Neuronal stem cell (in vitro differentiated cells): ENCODE measurements at regions not wholly inside any gene's neighbourhood (a gene's known extent, or its start where the extent isn't known, plus 50 kb on each side); places are given as distances from the start of the nearest gene placed in this dataset.

Experiments used
- DNase-seq: peaks from one replicate; pipeline ENCODE4 v3.0.0-alpha.2; 2013; ENCODE audit warnings: low spot score
- H2AFZ ChIP-seq: one replicate; pipeline ENCODE4 v1.6.1; 2013; ENCODE audit warnings: mild to moderate bottlenecking, low read length, inconsistent platforms
- H2AK5ac ChIP-seq: 2 replicates; pipeline ENCODE4 v1.6.1; 2013; ENCODE audit warnings: low read depth, mild to moderate bottlenecking, inconsistent platforms, low read length, moderate library complexity, mixed read lengths
- H2BK120ac ChIP-seq: 2 replicates; pipeline ENCODE4 v1.6.1; 2013; ENCODE audit warnings: low read depth, mild to moderate bottlenecking, inconsistent platforms, low read length, moderate library complexity, mixed read lengths
- H2BK12ac ChIP-seq: one replicate; pipeline ENCODE4 v1.6.1; 2013; ENCODE audit warnings: low read length, inconsistent platforms
- H2BK15ac ChIP-seq: 2 replicates; pipeline ENCODE4 v1.6.1; 2013; ENCODE audit warnings: mild to moderate bottlenecking, low read length, inconsistent platforms, mixed read lengths
- H2BK5ac ChIP-seq: one replicate; pipeline ENCODE4 v1.6.1; 2013; ENCODE audit warnings: inconsistent platforms, mild to moderate bottlenecking, low read length, moderate library complexity
- H3K14ac ChIP-seq: one replicate; pipeline ENCODE4 v1.6.1; 2013; ENCODE audit warnings: low read length, inconsistent platforms
- H3K18ac ChIP-seq: 2 replicates; pipeline ENCODE4 v1.6.1; 2013; ENCODE audit warnings: low read length, inconsistent platforms
- H3K23ac ChIP-seq: 2 replicates; pipeline ENCODE4 v1.6.1; 2013; ENCODE audit warnings: low read depth, mild to moderate bottlenecking, mixed read lengths, low read length, inconsistent platforms; ENCODE audit not compliant: poor library complexity
- H3K27ac ChIP-seq: replicated peaks from 3 replicates; pipeline ENCODE4 v1.5.1; 2013; ENCODE audit warnings: low read length, inconsistent platforms
- H3K27me3 ChIP-seq, 3 experiments: 2 replicates each; pipeline ENCODE4 v1.6.1; 2013; ENCODE audit warnings: low read length in 3 of 3, mild to moderate bottlenecking in 2 of 3, inconsistent platforms in 1 of 3, low read depth in 1 of 3, mixed read lengths in 1 of 3, moderate library complexity in 1 of 3; ENCODE audit not compliant: control insufficient read depth in 3 of 3, insufficient read depth in 3 of 3
- H3K36me3 ChIP-seq, 2 donors: replicated peaks in 1 of 2; 2 replicates each; pipeline ENCODE4 v1.6.1; 2013; ENCODE audit warnings: low read length in 2 of 2; ENCODE audit not compliant: control insufficient read depth in 2 of 2, insufficient read depth in 2 of 2
- H3K4ac ChIP-seq: 2 replicates; pipeline ENCODE4 v1.6.1; 2013; ENCODE audit warnings: inconsistent platforms, mild to moderate bottlenecking, low read length, moderate library complexity
- H3K4me1 ChIP-seq, 2 donors: 1 replicate in 1 of 2; 2 replicates in 1 of 2; pipeline ENCODE4 v1.6.1; 2013; ENCODE audit warnings: low read length in 2 of 2, low read depth in 1 of 2; ENCODE audit not compliant: control insufficient read depth in 2 of 2, insufficient read depth in 1 of 2
- H3K4me2 ChIP-seq: one replicate; pipeline ENCODE4 v1.6.1; 2013; ENCODE audit warnings: mild to moderate bottlenecking, low read length, inconsistent platforms; ENCODE audit not compliant: insufficient read depth, poor library complexity, severe bottlenecking
- H3K4me3 ChIP-seq, 2 donors: 2 replicates each; pipeline ENCODE4 v1.5.1; 2013; ENCODE audit warnings: low read length in 2 of 2, mild to moderate bottlenecking in 2 of 2, inconsistent platforms in 1 of 2, moderate library complexity in 1 of 2
- H3K79me1 ChIP-seq: one replicate; pipeline ENCODE4 v1.6.1; 2013; ENCODE audit warnings: low read depth, mild to moderate bottlenecking, inconsistent platforms, low read length, moderate library complexity
- H3K9ac ChIP-seq: one replicate; pipeline ENCODE4 v1.6.1; 2013; ENCODE audit warnings: mild to moderate bottlenecking, low read depth, low read length, inconsistent platforms; ENCODE audit not compliant: poor library complexity
- H3K9me3 ChIP-seq, 2 donors: replicated peaks in 1 of 2; 2 replicates each; pipeline versions ENCODE3 to v1.6.1; 2013; ENCODE audit warnings: low read length in 2 of 2, mild to moderate bottlenecking in 2 of 2, inconsistent platforms in 1 of 2, low read depth in 1 of 2, mixed read lengths in 1 of 2, moderate library complexity in 1 of 2; ENCODE audit not compliant: control insufficient read depth in 2 of 2, insufficient read depth in 1 of 2
- H4K8ac ChIP-seq: one replicate; pipeline ENCODE4 v1.6.1; 2013; ENCODE audit warnings: low read depth, mild to moderate bottlenecking, inconsistent platforms, low read length, moderate library complexity
- H4K91ac ChIP-seq: one replicate; pipeline ENCODE4 v1.6.1; 2013; ENCODE audit warnings: low read length, low read depth, mild to moderate bottlenecking, inconsistent platforms; ENCODE audit not compliant: poor library complexity
- WGBS, 2 donors: extraction: QIAGEN DNeasy Blood & Tissue Kit; methylation state at CpG; one replicate each; pipeline ENCODE4 v1.1.7; 2013; ENCODE audit warnings: missing lambda C conversion rate in 2 of 2, mixed read lengths in 1 of 2; ENCODE audit not compliant: insufficient read length in 2 of 2, insufficient replicate concordance in 1 of 2; ENCODE audit errors: extremely low coverage in 2 of 2; 5-methylcytosine and 5-hydroxymethylcytosine counted together

DNA sequence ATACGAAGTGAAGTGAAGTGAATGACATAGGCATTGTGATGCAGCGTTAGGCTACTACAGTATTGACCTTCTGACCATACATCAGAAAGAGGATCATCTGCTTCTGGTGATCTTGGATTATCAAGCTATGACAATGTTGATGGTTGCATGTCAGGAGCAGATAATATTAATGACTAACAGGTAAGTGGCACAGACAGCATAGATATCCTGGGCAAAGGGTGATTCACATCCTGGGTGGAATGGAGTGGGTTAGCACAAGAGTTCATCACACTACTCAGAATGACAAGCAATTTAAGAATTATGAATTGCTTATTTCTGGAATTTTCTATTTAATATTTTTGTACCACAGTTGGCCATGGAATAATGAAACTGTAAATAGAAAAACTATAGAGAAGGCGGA is 397.9 kb upstream of the ATP2B1 start:
- no peaks in the 10 kb centered on the region for H3K36me3 ChIP-seq
- H3K4me3 ChIP-seq: no peak overlapping the region
- no peaks in the 10 kb centered on the region for H3K9me3 ChIP-seq
- no peak overlapping the region for H3K23ac ChIP-seq
- no peak overlapping the region for H3K14ac ChIP-seq
- H2BK15ac ChIP-seq: no peak overlapping the region
- no peaks in the 10 kb centered on the region for H3K79me1 ChIP-seq
- H3K4me2 ChIP-seq: no peak overlapping the region
- H2BK120ac ChIP-seq: no peak overlapping the region
- no peak overlapping the region for H3K4ac ChIP-seq
- H3K9ac ChIP-seq: no peak overlapping the region
- no peak overlapping the region for H4K8ac ChIP-seq
- no peaks in the 10 kb centered on the region for H3K4me1 ChIP-seq
- no CpG with 5 or more reads among the region's 3 CpGs for WGBS, 2 donors
- H3K27ac ChIP-seq: no peak overlapping the region
- no peak overlapping the region for H2AFZ ChIP-seq
- DNase-seq: no peak
- no peak overlapping the region for H4K91ac ChIP-seq
- no peak overlapping the region for H3K18ac ChIP-seq
- no peak overlapping the region for H2BK12ac ChIP-seq
- no peak overlapping the region for H2BK5ac ChIP-seq
- H2AK5ac ChIP-seq: no peak overlapping the region
- no peaks in the 10 kb centered on the region for H3K27me3 ChIP-seq

GRCh38 chr12:90102957-90103652 is 394.5 kb upstream of the ATP2B1 start:
- H3K9me3 ChIP-seq: no peaks in the 10 kb centered on the region
- H3K27me3 ChIP-seq: no peaks in the 10 kb centered on the region
- no peak overlapping the region for H3K4me3 ChIP-seq
- WGBS, 2 donors: no CpG with 5 or more reads among the region's 3 CpGs
- no peak overlapping the region for H2AFZ ChIP-seq
- no peak overlapping the region for H4K91ac ChIP-seq
- no peak overlapping the region for H2BK12ac ChIP-seq
- peaks cover 0 to 3% of the 10 kb centered on the region in 2 donors for H3K4me1 ChIP-seq
- no peak overlapping the region for H3K4ac ChIP-seq
- no peak overlapping the region for H2BK15ac ChIP-seq
- H3K18ac ChIP-seq: no peak overlapping the region
- H3K23ac ChIP-seq: no peak overlapping the region
- no peak overlapping the region for H3K14ac ChIP-seq
- H2BK120ac ChIP-seq: no peak overlapping the region
- H4K8ac ChIP-seq: no peak overlapping the region
- no peak overlapping the region for H3K4me2 ChIP-seq
- no peak for DNase-seq
- no peaks in the 10 kb centered on the region for H3K79me1 ChIP-seq
- H3K36me3 ChIP-seq: no peaks in the 10 kb centered on the region
- no peak overlapping the region for H3K9ac ChIP-seq
- no peak overlapping the region for H2AK5ac ChIP-seq
- H2BK5ac ChIP-seq: no peak overlapping the region
- no peak overlapping the region for H3K27ac ChIP-seq

DNA sequence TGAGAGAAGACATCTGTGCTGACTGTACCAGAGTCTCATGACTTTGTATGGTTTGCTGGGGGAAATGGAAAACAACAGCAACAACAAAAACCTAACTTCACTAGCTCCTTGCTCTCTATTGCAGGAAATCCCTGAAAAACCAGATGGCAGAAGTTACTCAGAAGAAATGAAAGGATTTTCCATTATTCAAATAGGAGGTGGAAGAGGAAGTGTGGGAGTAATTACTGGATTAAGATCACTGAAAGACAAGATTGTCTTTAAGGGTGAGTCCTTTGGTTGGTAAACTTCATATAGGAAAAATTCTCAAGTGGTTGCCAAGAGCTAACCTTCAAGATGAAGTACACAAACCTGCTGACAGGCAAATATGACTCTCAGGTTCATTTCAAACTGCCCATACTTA is 391.9 kb upstream of the ATP2B1 start:
- Histone ChIP-seq H3K4me1 (peaks cover 3% of the 10 kb centered on the region in 2 donors), H2BK5ac (no peak overlapping the region), H2BK12ac (no peak overlapping the region), H3K9me3 (no peaks in the 10 kb centered on the region), H3K14ac (no peak overlapping the region), H3K4me2 (no peak overlapping the region), H3K27ac (no peak overlapping the region), H3K23ac (no peak overlapping the region), H4K8ac (no peak overlapping the region), H2BK120ac (no peak overlapping the region), H2BK15ac (no peak overlapping the region), H3K18ac (no peak overlapping the region), H3K4ac (no peak overlapping the region), H2AK5ac (no peak overlapping the region), H3K4me3 (no peak overlapping the region), H4K91ac (no peak overlapping the region), H3K79me1 (no peaks in the 10 kb centered on the region), H3K9ac (no peak overlapping the region), H3K27me3 (no peaks in the 10 kb centered on the region), H3K36me3 (no peaks in the 10 kb centered on the region), H2AFZ (no peak overlapping the region)
- no peak for DNase-seq

DNA sequence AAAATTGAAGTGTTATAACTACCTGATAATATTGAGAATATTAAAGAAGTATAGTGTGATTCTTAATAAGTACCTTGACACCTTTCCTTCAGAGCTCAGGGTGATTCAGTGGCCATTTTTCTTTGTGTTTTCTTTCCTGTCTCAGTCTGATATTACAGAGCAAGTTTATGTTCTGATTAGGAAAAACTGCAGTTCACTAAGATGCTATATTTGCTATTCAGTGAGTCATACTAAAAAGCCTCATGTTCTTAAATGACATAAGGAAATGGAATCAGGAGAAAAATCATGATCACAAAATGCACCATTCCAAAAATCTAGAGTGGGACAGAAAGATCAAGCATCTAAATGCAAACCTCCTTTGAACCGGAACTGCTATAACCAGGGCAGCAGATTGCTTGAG is 390.6 kb upstream of the ATP2B1 start:
- no CpG with 5 or more reads among the region's 1 CpG for WGBS, 2 donors

More for the DNA sequence above, 390.6 kb upstream of the ATP2B1 start:
- Histone ChIP-seq H3K9ac (no peak overlapping the region), H2BK5ac (no peak overlapping the region), H3K23ac (no peak overlapping the region), H3K4me3 (no peak overlapping the region), H3K27me3 (no peaks in the 10 kb centered on the region), H3K27ac (no peak overlapping the region), H2BK12ac (no peak overlapping the region), H3K18ac (no peak overlapping the region), H4K91ac (no peak overlapping the region), H2BK120ac (no peak overlapping the region), H3K4me2 (no peak overlapping the region), H3K79me1 (no peaks in the 10 kb centered on the region), H3K4ac (no peak overlapping the region), H2AFZ (no peak overlapping the region), H2BK15ac (no peak overlapping the region), H4K8ac (no peak overlapping the region), H3K36me3 (no peaks in the 10 kb centered on the region), H3K9me3 (no peaks in the 10 kb centered on the region), H3K14ac (no peak overlapping the region), H3K4me1 (peaks cover 3% of the 10 kb centered on the region in 2 donors), H2AK5ac (no peak overlapping the region)
- no peak for DNase-seq
